ENCODE measurements at regions not wholly inside any gene's neighbourhood (a gene's known extent, or its start where the extent isn't known, plus 50 kb on each side); places are given as distances from the start of the nearest gene placed in this dataset.
"Not testable (repeated sequence)": the region's sequence is repeated elsewhere in the genome, so short reads cannot be mapped to it uniquely, and the experiment has no call there.

DNA sequence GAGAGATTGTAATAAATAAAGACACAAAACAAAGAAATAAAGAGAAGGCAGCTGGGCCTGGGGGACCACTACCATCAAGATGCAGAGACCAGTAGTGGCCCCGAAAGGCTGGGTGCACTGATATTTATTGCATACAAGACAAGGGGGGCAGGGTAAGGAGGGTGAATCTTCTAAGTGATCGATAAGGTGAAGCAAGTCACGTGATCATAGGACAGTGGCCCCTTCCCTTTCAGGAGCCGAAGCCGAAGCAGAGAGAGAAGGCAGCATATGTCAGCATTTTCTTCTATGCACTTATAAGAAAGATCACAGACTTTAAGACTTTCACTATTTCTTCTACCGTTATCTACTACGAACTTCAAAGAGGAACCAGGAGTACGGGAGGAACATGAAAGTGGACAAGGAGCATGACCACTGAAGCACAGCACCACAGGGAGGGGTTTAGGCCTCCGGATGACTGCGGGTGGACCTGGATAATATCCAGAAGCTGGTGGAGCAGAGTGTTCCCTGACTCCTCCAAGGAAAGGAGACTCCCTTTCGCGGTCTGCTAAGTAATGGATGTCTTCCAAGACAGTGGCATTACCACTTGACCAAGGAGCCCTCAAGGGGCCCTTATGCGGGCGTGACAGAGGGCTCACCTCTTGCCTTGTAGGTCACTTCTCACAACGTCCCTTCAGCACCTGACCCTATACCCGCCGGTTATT lies 126.4 kb downstream of the RBM46 start:
- DNase-seq: not testable (repeated sequence)

DNA sequence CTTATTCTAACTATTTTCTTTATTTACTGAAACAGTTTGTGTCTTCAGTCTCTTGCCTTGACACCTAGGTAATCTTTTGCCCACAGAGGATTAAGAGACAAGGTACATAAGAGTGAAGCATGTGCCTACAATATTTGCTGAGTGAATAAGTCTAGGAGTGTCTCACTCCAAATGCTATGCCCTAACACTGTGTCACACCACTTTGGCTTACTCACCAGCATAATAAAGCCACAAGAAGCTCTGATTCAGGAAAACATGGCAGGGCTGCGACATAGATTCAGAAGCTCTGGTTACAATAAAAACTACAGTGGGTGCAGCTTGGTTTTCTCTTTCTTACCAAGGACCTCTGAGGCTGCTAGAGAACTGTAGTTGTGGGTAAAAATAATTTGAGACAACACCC lies 127.1 kb downstream of the RBM46 start:
- no peak for DNase-seq

DNA sequence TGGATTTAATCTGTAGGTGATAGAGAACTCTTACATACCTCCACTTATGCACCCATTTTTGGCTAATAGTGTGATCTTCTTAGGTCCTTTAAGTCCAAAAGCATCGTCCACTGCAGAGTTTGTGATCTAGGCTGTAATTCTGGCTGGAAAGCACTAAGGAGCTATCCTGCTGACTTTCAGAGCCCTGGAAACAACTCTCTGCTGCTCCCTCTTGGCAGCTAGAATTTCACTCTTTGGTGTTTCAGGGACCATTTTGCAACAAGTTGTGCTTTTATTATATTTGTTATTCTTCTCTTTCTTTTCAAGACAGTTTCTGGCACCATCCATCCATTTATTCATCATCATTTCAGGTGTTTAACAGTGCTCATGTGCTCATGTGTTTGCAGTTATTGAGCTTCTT lies 130.0 kb downstream of the RBM46 start:
- DNase-seq: no peak

DNA sequence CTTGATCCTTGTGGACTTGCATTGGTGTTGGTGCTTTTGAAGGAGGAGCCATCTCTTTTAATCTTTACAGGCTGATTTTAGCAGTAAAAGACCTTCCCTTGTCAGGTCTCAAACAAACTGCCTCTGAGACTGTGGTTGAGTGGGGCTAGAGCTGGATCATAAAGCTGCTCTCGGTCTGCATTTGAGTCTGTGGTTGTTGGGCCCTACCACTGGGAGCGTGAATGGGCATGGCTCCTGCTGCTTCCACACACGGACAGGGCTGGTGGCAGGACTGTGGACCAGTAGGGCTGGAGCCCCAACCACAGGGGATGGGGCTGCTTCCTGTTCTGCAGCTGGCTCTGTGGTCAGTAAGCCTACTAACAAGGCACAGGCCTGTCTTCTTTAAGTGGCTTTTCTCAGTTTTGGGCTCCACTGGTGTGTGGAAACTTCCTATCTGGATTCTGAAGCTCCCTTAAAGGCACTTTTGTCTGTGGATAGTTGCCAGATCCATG lies 130.6 kb downstream of the RBM46 start:
- no peak for DNase-seq

DNA sequence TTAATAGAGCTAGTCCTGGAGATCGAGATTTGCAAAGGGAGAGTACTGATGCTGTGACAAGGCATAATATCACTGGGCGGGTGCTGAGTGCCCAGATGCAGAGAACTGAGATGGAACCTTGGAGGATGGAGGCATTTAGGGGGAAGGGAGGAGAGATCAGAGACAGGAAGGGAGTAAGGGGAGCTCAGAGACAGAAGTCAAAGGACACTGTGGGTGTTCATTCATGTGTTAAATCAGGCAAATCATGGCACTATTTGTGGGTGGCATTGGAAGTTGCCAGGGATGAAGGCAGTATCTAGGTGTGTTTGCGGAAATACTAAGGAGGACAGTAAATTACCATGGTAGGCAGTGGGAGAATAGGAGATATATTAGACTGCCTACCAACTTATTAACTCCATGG lies 135.0 kb downstream of the RBM46 start:
- no peak for DNase-seq

DNA sequence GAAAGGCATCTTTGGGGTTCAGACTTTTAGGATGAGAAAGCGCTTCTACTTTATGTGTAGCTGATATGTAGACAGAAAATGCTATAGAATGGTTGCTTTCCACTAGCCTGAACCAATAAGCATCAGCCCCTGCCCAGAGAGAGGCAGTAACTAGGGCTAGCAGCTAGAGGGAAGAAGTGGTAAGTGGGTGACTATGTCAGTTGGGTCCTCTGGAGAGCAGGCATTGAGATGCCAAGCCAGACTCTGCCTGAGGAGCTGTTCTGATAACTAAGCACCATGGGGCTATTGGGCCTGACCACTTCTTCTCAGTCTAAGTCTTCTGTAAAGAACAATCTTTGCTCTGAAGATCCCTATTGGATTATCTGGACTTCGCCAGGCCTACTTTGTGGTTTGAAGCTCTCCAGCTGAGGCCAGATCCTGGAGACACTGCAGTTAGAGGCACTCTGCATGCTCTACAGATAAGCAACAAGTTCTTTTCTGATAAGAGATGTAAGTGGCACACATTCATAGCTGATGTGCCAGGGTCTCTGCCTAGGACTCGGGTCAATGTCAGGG lies 146.1 kb downstream of the RBM46 start:
- no peak for DNase-seq

DNA sequence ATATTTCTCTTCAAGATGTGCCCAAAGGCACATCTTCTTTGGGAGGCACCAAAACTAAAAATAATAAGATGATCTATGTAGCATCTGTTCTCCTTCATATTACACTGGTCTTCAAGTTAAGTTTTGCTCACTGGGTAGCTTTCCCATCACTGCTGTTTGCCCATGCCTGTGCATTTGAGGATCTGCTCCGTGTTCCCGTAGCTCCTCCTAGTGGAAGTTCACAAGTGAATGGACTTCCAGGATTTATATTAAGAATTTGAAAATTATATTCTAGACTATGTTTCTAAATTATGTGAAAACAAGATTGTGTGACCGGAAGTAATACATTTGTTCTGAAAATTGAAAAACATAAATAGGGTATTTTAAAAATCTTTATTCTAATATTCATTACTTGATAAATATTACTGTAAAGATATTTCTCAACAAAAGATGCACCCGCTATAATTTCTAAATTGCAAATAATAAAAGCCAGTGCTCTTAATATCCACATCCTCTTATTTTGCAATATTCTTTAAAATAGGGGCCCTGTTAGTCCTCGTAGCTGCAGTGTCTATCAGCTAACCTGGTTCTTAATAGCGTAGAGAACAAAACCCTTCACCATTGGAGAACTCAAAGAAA lies 147.7 kb downstream of the RBM46 start:
- DNase-seq: no peak

DNA sequence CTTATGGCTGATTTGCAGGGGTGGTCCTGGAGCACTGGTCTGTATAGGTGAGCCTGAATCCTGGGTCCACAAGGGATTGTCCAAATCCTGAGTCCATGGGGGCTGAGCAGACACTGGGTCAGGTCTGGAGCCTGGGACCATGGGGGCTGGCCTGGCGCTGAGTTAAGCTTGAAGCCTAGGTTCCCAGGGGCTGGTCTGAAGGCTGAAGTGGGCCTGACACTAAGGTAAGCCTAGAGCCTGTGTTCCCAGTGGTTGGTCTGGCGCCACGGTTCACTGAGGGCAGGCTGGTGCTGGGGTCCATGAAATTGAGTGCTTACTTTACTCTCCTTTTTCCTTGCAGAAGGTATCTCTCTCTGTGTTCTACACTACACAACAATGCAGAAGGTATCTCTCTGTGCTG lies 155.8 kb downstream of the RBM46 start:
- DNase-seq: no peak

DNA sequence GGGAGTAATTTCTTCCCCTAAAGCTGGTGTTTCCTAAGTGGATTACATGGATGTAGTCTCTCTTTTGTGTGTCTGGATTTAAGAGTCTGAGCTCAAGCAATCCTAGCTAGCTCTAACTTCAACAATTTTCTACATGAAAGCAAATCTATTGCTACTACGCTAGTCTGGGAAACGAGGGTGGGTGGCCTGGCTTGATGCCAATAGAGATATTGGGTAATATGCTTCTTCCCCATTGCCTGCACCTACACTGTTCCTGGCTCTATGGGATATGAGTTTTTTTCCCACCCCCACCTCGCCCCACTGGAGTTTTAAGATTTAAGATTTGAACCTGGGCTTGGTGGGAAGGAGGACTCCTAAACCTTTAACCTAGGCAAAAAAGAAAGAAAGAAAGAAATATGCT lies 158.8 kb downstream of the RBM46 start:
- DNase-seq: no peak

DNA sequence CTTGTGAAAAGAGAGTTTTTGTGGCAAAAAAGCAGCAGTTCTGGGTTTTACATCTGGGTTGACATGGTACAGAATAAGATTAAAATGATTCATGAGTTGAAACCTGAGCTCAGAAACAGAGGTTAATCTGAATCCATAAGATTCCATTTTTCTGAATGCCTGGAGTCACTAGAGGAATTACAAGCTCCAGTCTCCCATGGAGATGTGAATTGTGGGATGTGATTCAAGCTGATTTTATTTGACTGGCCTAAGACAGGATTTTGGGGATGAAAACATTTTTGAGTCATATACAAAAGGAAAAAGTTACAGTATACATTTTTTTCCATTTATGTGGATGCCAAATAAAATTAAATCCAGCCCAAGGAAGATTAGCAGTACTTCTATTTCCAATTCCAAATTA lies 161.1 kb downstream of the RBM46 start:
- no peak for DNase-seq

DNA sequence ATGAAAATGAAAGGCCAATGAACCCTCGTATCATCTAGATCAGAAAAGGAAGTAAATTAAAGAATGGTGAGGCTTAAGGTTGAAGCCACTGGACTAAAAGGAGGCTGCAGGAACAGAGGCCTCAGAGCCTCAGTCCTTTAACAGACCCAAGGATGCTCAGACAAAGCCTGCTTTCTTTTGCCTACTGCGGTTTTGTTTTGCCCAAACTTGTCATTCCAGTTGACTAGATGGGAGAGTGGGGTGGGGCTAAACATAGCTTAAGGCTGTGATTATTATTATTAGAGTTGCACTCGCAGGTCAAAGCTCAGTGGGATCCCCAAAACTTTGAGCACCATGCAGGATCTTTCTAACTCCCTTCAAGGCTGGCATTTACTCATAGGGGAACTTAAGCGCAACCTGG lies 163.9 kb downstream of the RBM46 start:
- no peak for DNase-seq

DNA sequence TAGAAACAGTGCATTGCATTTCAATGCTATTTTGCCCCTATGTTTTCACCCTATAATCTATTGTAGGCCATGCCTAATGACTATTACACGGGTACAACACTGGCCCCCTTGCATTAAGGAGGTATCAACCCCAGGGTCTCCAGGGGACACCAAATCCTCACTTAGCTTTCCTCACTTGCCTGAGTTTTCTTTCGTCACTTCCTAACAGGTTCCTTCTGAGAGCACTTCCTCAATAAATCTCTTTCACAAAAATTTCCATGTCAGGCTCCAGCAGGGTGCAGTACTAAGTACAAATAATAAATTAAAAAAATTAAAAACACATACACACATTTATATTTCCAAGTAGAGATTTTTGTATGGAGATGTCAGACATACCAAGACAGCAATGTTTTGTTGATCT lies 165.0 kb downstream of the RBM46 start:
- no peak for DNase-seq

DNA sequence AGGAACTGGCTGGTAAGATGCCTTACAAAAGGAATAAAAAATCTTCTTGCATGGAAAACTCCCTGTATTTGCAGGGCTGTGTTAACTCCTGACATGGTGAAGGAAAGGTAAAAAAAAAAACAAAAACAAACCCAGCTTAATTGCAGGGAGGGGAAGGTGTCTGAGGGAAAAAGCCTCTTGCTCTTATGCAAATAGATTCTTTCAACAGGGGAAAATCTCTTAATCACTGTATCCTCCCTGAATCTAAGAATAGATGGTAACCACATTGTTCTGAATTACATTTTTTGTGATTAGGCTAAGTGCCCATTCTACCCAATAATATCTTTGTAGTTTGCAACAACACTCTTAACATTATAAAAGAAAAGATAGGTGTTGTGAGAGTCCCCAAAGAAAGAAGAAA lies 172.6 kb downstream of the RBM46 start:
- no peak for DNase-seq

DNA sequence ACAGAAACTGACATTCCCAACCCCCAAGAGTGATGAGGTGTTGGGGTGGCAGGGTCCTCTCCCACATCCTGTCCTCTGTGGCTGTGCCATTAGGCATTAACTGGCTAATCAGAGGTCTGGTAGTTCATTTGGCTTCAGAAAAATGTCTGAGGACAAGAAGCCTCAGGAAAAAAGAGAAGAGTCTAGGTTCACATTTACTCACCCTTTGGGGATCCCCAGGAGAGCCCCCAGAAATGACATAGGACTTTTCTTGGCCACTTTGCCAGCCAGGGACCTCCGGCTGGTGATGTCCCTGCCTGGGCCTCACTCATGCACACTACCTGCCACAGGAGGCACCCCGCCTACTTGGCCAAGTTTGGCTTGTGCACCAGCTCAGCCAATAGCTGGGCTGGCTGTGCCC lies 173.0 kb downstream of the RBM46 start:
- no peak for DNase-seq

DNA sequence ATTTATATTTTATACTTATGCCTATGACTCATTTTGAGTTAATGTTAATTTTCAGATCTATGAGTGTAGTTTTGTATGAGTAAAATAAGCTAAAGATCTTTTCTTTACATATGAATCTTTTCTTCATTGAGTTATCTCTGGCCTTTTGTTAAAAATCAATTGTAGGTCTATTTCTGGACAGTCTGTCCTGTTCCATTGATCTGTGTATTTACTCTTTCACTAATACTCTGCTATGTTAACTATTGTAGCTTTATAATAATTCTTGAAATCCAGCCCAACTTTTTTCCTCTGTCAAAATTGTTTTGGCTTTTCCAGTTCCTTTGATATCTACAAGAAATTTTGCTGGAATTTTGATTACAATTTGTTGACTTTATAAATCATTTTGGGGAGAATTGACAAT lies 177.0 kb downstream of the RBM46 start:
- DNase-seq: no peak

DNA sequence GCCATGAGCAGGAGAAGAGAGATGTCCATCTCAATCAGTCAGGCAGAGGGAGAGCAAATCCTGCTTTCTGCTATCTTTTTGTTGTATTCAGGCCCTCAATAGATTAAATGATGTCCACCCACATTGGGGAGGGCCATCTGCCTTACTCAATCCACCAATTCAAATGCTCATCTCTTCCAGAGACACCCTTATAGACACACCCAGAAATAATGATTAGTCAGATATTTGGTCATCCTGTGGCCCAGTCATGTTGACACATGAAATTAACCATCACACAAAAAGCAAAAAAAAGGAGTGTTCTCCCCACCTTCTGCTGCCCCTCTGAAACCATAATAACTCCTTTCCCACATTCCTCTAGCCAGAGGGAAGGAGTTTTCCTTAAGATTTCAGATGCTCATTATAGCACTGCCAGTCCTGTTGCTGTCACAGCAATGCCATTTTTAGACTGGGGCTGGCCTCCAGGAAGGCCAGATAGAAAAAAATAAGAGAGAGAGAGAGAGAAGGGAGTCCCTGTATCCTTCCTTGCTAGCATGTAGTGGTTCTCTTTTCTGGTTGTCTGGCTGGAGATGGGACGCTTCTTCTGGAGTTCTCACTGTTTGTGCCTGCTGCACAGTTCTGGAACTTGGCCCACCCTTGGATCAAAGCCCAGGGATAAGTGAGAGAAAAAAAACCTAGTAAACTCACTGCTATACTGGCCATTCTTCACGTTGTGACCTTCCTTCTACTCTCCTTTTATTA lies 177.7 kb downstream of the RBM46 start:
- no peak for DNase-seq

DNA sequence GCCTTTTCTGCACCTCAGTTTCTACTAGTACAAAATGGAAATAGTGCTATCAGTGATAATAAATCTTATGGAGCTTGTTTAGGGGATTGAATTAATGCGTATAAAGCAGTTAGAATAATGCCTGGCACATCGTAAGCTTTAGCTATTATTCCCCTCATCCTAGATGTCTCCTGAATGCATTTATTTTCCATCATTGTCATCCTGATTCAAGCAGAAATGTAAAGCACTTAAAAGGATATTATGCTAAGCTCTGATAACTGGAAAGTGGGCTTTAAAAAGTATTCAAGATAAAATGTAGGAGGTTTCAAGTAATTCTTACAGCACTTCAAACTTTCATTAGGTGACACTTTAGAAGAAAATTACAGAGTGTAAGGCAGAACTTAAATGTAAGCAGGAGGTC lies 178.7 kb downstream of the RBM46 start:
- no peak for DNase-seq

DNA sequence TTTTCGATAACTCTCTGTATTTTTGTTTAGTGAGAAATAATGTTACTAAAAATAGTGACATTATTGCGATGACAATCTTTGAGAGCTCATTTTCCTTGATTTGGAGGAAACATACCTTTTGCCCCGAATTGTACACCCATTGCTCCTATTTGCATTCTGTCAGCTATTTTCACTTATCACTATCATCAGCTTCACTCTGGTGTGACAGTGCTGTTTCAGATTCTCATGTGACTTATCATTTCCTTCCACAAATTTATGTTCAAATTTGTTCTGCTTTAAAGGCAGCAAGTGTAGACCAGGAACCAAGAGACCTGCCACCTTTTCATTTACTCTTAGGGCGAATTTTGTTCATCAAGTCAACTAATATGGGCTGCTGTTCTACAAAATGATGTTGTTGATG lies 179.4 kb downstream of the RBM46 start:
- no peak for DNase-seq

DNA sequence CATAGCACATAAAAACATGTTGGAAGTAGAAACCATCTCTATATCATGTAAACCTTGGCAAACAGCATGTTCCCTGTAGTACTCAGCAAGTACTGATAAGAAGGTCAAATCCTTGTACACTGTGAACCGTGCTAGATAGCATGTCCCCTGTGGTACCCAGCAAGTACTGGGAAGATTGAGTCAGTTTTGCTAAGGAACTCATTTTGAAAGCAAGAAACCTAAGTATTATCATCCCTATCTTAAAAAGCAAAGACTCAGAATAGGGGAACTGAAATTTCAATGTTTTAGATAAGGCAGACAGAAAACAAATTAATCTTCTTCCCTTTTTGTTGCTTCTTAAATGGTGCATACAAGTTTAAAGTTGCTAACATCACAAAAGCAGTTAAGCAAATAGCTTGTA lies 180.2 kb downstream of the RBM46 start:
- no peak for DNase-seq

DNA sequence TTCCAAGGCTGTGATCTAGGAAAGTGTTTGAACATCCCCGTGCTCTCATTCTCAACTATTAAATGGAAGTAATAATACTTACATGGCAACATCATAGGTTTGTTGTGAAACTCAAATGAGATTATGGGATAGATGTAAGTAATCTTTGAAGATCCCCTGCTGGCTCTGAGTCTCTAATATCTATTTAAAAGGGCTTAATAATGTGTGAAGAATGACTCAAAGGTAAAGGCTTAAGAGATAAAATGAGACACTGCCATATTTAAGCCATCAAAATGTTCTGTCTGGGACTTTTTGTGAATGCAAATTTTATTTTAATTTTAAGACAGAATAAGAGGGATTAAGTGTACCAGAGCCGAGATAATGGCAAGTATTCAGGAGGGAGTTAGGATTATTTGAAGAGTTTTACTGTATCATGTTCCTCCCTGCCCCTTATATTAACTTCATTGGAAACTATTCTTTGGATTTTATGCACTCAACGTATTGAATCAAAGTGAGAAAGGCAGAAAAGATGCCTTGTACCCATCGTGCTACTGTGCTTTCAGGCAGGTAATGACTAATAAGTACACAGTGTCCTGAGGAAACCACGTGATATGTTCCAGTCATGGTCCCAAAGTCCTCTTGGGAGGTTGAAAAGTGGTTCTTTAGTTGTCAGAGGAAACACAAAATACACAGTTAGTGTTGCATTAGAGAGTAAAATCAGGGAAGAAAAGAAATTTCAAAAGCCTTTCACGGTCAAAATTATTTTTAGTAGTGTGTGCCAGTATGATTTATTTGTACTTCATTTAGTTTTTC lies 192.4 kb downstream of the RBM46 start:
- no peak for DNase-seq

DNA sequence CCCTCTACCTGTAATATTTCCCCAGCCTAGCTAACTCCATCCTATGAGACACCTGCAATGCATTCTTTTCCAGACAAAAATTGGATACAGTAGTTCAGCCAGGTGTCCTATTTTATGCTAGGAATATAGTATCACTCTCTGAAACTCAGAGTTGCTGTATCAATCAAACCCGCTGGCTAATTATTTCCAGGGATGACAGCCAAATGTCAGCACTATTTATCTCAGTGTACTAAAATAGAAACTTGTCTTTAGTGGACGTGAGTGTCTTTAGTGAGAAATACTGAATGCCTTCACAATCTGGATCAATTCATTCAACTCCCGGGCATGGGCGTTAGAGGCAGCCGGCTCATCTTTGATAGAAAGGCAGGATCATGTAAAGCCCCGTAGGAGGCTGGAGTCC lies 196.2 kb downstream of the RBM46 start:
- DNase-seq: no peak

DNA sequence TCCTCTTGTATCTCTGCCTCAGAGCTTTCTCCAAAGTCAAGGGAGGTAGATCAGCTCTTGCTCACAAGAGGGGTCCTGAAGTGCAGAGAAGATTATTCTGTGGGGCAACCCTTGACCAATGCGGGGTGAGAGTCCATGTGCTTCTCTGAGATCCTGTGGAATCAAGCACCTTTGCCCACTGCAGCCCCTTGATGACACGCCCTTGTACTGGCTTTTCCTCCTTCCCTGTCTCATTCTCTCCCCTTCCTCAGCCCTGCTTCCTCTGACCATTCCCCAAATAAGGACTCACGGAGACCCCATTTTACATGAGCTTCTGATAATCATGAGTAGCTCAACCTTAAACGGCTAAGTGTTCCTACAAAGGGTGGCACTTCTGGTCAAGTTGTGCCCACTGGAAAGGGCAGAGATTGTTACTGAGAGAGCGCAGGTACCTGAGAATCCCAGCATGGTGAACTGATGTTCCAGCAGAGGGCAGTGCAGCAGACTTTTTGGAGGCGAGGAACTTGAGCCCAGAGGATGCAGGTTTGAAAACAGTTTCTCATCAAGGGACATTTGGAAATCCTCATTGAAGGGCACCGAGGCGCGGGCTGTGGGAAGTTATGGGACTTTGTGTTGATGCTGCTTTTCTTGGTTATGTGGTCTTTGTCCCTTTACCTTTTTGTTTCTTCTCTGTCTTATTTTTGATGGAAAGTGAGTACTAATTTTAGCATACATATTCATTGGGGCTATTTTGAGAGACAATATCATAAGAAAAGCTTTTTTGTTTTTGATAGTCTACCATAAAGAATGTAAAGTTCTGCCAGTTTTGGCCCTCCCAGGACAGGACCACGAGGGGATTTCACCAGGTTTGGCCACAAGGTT lies 201.3 kb downstream of the RBM46 start:
- DNase-seq: peak; percentile 54
